MM.1S (cell line): ENCODE measurements at regions not wholly inside any gene's neighbourhood (a gene's known extent, or its start where the extent isn't known, plus 50 kb on each side); places are given as distances from the start of the nearest gene placed in this dataset.

Source experiments
- DNase-seq: peaks from one replicate; pipeline ENCODE4 v3.0.0-alpha.2; 2015
- H2AFZ ChIP-seq: fragments of 300-600 bp; sonication (generic); 2 replicates; pipeline ENCODE4 v1.6.0; 2016; ENCODE audit warnings: antibody characterized with exemption, low read length
- H3F3A ChIP-seq: fragments of 300-600 bp; sonication (generic); 2 replicates; pipeline ENCODE4 v1.6.1; 2016; ENCODE audit warnings: mild to moderate bottlenecking, antibody characterized with exemption, low read length, moderate library complexity, mixed read lengths; ENCODE audit not compliant: insufficient read depth
- H3K27ac ChIP-seq: fragments of 300-600 bp; sonication (generic); 2 replicates; pipeline ENCODE4 v1.5.1; 2016; ENCODE audit warnings: mild to moderate bottlenecking, low read length
- H3K27me3 ChIP-seq: fragments of 300-600 bp; sonication (generic); replicated peaks from 2 replicates; pipeline ENCODE4 v1.6.0; 2016; ENCODE audit warnings: low read length; ENCODE audit not compliant: insufficient read depth
- H3K36me3 ChIP-seq: fragments of 300-600 bp; sonication (generic); replicated peaks from 2 replicates; pipeline ENCODE4 v1.6.1; 2016; ENCODE audit warnings: mild to moderate bottlenecking, low read length, mixed read lengths; ENCODE audit not compliant: insufficient read depth
- H3K4me1 ChIP-seq: fragments of 300-600 bp; sonication (generic); 2 replicates; pipeline ENCODE4 v1.6.1; 2016; ENCODE audit warnings: low read length, mixed read lengths
- H3K4me2 ChIP-seq: fragments of 300-600 bp; sonication (generic); 2 replicates; pipeline ENCODE4 v1.6.0; 2016; ENCODE audit warnings: low read depth, low read length
- H3K4me3 ChIP-seq: fragments of 300-600 bp; sonication (generic); 2 replicates; pipeline ENCODE4 v1.5.1; 2016; ENCODE audit warnings: low read length, mixed read lengths
- H3K79me2 ChIP-seq: fragments of 300-600 bp; sonication (generic); 2 replicates; pipeline ENCODE4 v1.6.1; 2016; ENCODE audit warnings: mixed run types, low read length, mixed read lengths
- H3K9ac ChIP-seq: fragments of 300-600 bp; sonication (generic); 2 replicates; pipeline ENCODE4 v1.6.1; 2016; ENCODE audit warnings: low read length, mixed read lengths
- H3K9me2 ChIP-seq: fragments of 300-600 bp; sonication (generic); replicated peaks from 2 replicates; pipeline ENCODE4 v1.6.1; 2016; ENCODE audit warnings: mild to moderate bottlenecking, low read length, mixed read lengths; ENCODE audit not compliant: insufficient read depth
- H3K9me3 ChIP-seq: fragments of 300-600 bp; sonication (generic); replicated peaks from 2 replicates; pipeline ENCODE4 v1.6.1; 2016; ENCODE audit warnings: mild to moderate bottlenecking, low read length, mixed read lengths; ENCODE audit not compliant: insufficient read depth
- H4K20me1 ChIP-seq: fragments of 300-600 bp; sonication (generic); 2 replicates; pipeline ENCODE4 v1.6.1; 2016; ENCODE audit warnings: mild to moderate bottlenecking, low read length, moderate library complexity, mixed read lengths; ENCODE audit not compliant: insufficient read depth
- EZH2 ChIP-seq: fragments of 300-600 bp; sonication (generic); optimal IDR thresholded peaks from 2 replicates; pipeline ENCODE3; 2017; ENCODE audit warnings: low read depth, mild to moderate bottlenecking, antibody characterized with exemption, low read length, mixed read lengths
- EZH2phosphoT487 ChIP-seq: fragments of 300-600 bp; sonication (generic); IDR thresholded peaks from 2 replicates; pipeline ENCODE4 v1.6.1; 2018; ENCODE audit warnings: antibody characterized with exemption, low read length
- TF ChIP-seq, protein P1 (sequence below): fragments of 300-600 bp; sonication (generic); IDR thresholded peaks from 2 replicates; pipeline ENCODE4 v1.5.1; 2016; ENCODE audit warnings: antibody characterized with exemption, low read length, mixed read lengths

DNA sequence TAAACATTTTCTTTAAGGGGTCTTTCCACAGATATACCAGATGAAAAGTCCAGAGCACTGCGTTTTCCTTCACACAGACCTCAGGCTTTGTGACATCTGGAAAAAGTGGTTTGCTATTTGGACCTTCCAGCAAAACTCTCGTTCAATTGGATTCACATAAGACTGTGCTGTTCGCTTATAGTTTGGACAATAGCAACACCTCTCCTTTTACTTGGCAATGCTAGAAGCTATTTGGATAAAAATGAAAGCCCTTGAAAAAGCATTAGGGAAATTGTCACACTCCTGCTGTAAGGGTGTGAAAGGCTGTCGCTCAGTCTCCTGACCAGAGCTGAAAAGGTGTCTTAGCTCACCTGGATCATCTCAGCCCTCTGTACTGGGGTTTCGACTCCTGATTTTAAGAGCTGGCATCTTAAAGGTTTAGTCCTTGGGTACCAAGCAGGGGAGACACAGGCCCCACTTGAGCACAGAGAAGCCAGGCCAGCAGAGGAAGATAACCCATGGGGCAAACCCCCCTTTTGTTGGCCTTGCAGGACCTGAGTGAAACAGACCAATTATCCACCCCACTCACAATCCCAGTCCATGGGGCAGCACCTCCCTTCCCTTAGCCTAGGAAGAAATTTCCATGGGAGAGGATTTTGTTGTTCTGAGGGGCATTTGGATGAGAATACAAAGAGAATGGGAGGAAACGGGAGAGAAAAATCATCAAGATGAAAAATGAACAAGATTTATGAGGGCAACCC, 257.6 kb downstream of the DLEU7 start:
- Histone ChIP-seq H3K36me3 (no peaks in the 10 kb centered on the region), H3K27me3 (no peaks in the 10 kb centered on the region), H3K4me2 (no peak overlapping the region), H3K27ac (no peak overlapping the region), H3K9ac (no peak overlapping the region), H3F3A (no peaks in the 10 kb centered on the region), H4K20me1 (no peaks in the 10 kb centered on the region), H3K4me3 (no peak overlapping the region), H3K79me2 (no peaks in the 10 kb centered on the region), H2AFZ (no peak overlapping the region), H3K9me2 (no peaks in the 10 kb centered on the region), H3K4me1 (no peaks in the 10 kb centered on the region), H3K9me3 (no peaks in the 10 kb centered on the region)
- DNase-seq = no peak
- TF ChIP-seq, protein P1, sequence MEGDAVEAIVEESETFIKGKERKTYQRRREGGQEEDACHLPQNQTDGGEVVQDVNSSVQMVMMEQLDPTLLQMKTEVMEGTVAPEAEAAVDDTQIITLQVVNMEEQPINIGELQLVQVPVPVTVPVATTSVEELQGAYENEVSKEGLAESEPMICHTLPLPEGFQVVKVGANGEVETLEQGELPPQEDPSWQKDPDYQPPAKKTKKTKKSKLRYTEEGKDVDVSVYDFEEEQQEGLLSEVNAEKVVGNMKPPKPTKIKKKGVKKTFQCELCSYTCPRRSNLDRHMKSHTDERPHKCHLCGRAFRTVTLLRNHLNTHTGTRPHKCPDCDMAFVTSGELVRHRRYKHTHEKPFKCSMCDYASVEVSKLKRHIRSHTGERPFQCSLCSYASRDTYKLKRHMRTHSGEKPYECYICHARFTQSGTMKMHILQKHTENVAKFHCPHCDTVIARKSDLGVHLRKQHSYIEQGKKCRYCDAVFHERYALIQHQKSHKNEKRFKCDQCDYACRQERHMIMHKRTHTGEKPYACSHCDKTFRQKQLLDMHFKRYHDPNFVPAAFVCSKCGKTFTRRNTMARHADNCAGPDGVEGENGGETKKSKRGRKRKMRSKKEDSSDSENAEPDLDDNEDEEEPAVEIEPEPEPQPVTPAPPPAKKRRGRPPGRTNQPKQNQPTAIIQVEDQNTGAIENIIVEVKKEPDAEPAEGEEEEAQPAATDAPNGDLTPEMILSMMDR = no peak
- TF ChIP-seq EZH2phosphoT487 (no peak), EZH2 (no peak)

DNA sequence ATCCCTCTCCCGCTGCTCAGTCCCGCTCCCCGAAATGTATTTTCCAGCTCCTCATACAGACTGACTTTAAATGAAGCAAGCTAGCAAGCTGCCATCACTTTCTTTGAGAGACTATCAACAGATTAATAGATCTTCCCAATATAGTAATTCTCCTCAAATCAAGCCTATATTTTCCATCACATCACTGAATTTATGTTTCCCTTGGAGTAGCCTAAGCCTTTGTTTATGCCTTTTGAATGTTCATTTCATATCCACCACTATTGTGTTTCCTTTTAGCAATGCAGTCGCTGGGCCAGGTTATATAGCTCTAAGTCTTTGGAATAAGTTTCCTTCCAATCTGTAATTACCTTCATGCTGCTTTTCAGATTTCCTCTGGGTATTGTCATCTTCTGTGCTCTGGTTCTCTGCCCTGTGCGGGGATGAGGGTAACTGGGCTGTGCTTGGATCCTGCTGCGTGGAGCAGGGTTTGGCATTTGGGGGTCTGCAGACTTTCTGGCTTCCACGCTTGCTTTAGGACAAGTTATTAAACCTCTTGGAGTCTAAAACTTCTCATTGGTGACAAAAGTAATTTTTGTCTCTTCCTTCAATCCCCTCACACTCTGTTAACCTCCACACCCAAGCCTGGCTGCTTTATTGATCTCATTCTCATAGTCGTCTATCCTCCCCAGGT, 256.9 kb downstream of the DLEU7 start:
- H3K4me2 ChIP-seq = no peak overlapping the region

DNA sequence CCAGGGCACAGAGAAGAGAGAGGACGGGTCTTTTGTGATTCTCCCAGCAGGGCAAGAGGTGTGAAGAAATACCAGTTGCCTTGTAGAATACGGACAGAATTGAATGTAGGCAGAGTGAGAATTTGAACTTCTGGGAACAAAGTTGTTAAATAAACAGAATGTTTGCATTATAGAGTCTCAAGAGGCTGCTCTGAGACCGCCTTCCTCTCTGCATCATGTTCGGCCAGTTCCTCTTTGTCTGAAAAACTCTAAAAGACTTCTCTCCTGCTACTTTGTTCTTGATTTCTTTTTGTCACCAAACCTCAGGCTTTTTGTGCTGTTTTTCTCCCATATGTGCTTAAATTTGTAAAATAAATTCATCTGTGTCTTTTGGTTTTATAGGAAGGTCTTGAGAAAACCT, 256.4 kb downstream of the DLEU7 start:
- Histone ChIP-seq H3K9me3 (no peaks in the 10 kb centered on the region), H3K9ac (no peak overlapping the region), H3K4me2 (no peak overlapping the region), H3K27me3 (no peaks in the 10 kb centered on the region), H3K4me3 (no peak overlapping the region), H3F3A (no peaks in the 10 kb centered on the region), H3K4me1 (no peaks in the 10 kb centered on the region), H4K20me1 (no peaks in the 10 kb centered on the region), H3K9me2 (no peaks in the 10 kb centered on the region), H2AFZ (no peak overlapping the region), H3K27ac (no peak overlapping the region), H3K79me2 (no peaks in the 10 kb centered on the region), H3K36me3 (no peaks in the 10 kb centered on the region)
- DNase-seq = no peak
- no peak for TF ChIP-seq EZH2
- TF ChIP-seq, protein P1 = no peak
- no peak for TF ChIP-seq EZH2phosphoT487

More for the DNA sequence above, 256.9 kb downstream of the DLEU7 start:
- H2AFZ ChIP-seq = no peak overlapping the region
- no peaks in the 10 kb centered on the region for H3K9me3 ChIP-seq
- no peaks in the 10 kb centered on the region for H3F3A ChIP-seq
- H3K9ac ChIP-seq = no peak overlapping the region
- H3K4me1 ChIP-seq = no peaks in the 10 kb centered on the region
- H3K27me3 ChIP-seq = no peaks in the 10 kb centered on the region
- TF ChIP-seq, protein P1 = no peak
- TF ChIP-seq EZH2phosphoT487 = no peak
- no peak for TF ChIP-seq EZH2
- H3K36me3 ChIP-seq = no peaks in the 10 kb centered on the region
- H3K4me3 ChIP-seq = no peak overlapping the region
- no peaks in the 10 kb centered on the region for H4K20me1 ChIP-seq
- no peaks in the 10 kb centered on the region for H3K9me2 ChIP-seq
- no peaks in the 10 kb centered on the region for H3K79me2 ChIP-seq
- H3K27ac ChIP-seq = no peak overlapping the region
- no peak for DNase-seq
